ENCODE measurements at regions not wholly inside any gene's neighbourhood (a gene's known extent, or its start where the extent isn't known, plus 50 kb on each side); places are given as distances from the start of the nearest gene placed in this dataset.

- no peak for TF ChIP-seq CTCF (IDR thresholded peaks at IDR 0.05)
- no peak for TF ChIP-seq POLR2A (IDR thresholded peaks at IDR 0.05)
Observed at GRCh38 chr4:189834616-189835015, 106.1 kb upstream of the FRG1 start.

Data from lower leg skin (tissue), 3 donors.